AG09319 (cell line): ENCODE measurements at regions not wholly inside any gene's neighbourhood (a gene's known extent, or its start where the extent isn't known, plus 50 kb on each side); places are given as distances from the start of the nearest gene placed in this dataset.

Source experiments
- DNase-seq: peaks from one replicate; pipeline ENCODE4 v3.0.0-alpha.2; 2010; ENCODE audit warnings: low read depth; ENCODE audit errors: extremely low read depth
- CTCF ChIP-seq: IDR thresholded peaks from 2 replicates; pipeline ENCODE4 v1.5.1; 2011; ENCODE audit warnings: low read depth, mild to moderate bottlenecking, inconsistent platforms, low read length, moderate library complexity

- TF ChIP-seq CTCF: no peak
- no peak for DNase-seq
Observed at GRCh38 chr10:15453457-15453856, 82.4 kb upstream of the FAM171A1 start.

GRCh38 chr10:15452545-15452944 lies 81.5 kb upstream of the FAM171A1 start:
- no peak for DNase-seq
- no peak for TF ChIP-seq CTCF

GRCh38 chr10:15451137-15452094 lies 80.3 kb upstream of the FAM171A1 start:
- no peak for DNase-seq
- TF ChIP-seq CTCF: no peak

GRCh38 chr10:15448598-15448997 lies 77.5 kb upstream of the FAM171A1 start:
- DNase-seq: no peak
- no peak for TF ChIP-seq CTCF

- TF ChIP-seq CTCF: no peak
- no peak for DNase-seq
Observed at GRCh38 chr10:15445006-15445390, 73.9 kb upstream of the FAM171A1 start.

- no peak for DNase-seq
- TF ChIP-seq CTCF: no peak
Observed at GRCh38 chr10:15444105-15445005, 73.3 kb upstream of the FAM171A1 start.

GRCh38 chr10:15442056-15442455 lies 71.0 kb upstream of the FAM171A1 start:
- no peak for DNase-seq
- no peak for TF ChIP-seq CTCF
